ENCODE measurements at regions not wholly inside any gene's neighbourhood (a gene's known extent, or its start where the extent isn't known, plus 50 kb on each side); places are given as distances from the start of the nearest gene placed in this dataset.

DNA sequence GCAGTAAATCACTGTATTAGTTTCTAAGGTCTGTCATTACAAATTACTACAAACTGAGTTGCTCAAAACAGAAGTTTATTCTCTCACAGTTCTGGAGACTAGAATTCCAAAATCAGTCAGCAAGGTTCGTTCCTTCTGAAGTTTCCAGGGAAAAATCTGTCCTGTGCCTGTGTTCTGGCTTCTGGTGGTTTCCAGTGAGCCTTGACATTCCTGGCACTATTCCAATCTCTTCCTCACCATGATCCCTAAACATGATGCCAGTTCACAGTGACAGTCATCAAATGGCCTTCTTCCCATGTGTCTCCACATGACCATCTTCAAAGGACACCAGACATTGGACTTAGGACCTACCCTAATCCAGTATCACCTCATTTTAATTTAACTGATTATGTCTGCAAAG, 351.4 kb downstream of the PLK2 start:
- TF ChIP-seq, protein P1, sequence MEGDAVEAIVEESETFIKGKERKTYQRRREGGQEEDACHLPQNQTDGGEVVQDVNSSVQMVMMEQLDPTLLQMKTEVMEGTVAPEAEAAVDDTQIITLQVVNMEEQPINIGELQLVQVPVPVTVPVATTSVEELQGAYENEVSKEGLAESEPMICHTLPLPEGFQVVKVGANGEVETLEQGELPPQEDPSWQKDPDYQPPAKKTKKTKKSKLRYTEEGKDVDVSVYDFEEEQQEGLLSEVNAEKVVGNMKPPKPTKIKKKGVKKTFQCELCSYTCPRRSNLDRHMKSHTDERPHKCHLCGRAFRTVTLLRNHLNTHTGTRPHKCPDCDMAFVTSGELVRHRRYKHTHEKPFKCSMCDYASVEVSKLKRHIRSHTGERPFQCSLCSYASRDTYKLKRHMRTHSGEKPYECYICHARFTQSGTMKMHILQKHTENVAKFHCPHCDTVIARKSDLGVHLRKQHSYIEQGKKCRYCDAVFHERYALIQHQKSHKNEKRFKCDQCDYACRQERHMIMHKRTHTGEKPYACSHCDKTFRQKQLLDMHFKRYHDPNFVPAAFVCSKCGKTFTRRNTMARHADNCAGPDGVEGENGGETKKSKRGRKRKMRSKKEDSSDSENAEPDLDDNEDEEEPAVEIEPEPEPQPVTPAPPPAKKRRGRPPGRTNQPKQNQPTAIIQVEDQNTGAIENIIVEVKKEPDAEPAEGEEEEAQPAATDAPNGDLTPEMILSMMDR (IDR thresholded peaks at IDR 0.05; ENCODE audit: partially characterized antibody, unreplicated experiment) = no peak
- no peaks in the 10 kb centered on the region for H3K36me3 Mint-ChIP-seq (ENCODE audit: unreplicated experiment)
- no peak overlapping the region for H3K4me3 Mint-ChIP-seq (ENCODE audit: unreplicated experiment)
- H3K27ac Mint-ChIP-seq (ENCODE audit: unreplicated experiment) = no peak overlapping the region
- H3K4me1 Mint-ChIP-seq (ENCODE audit: low read depth, unreplicated experiment) = peaks cover 2% of the 10 kb centered on the region
- no peak for DNase-seq
- H3K9me3 Mint-ChIP-seq (ENCODE audit: unreplicated experiment) = peaks cover 3% of the 10 kb centered on the region
- no peaks in the 10 kb centered on the region for H3K27me3 Mint-ChIP-seq (ENCODE audit: unreplicated experiment)

DNA sequence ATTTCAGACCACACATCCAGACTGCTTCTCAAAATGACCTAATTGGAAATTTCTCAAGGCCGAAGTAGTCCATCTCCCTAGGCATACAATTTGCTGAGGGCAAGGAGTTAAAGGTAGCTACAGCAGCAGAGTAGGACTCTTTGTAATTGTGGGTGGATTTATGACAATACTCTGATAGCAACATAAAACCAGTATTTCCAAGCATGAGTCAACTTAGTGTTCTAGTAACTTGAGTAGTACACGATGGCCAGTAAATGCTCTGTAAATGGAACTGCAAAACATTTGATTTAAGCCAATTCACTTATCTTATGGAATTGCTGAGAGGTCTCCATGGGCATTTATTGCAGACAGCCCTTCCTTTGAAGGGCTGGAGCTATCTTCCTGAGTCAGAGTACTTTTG, 352.2 kb downstream of the PLK2 start:
- TF ChIP-seq, protein P1 (IDR thresholded peaks at IDR 0.05; ENCODE audit: partially characterized antibody, unreplicated experiment) = no peak
- Mint-ChIP-seq H3K36me3 (ENCODE audit: unreplicated experiment) (peaks cover 3% of the 10 kb centered on the region), H3K27ac (ENCODE audit: unreplicated experiment) (no peak overlapping the region), H3K4me1 (ENCODE audit: low read depth, unreplicated experiment) (peaks cover 2% of the 10 kb centered on the region), H3K27me3 (ENCODE audit: unreplicated experiment) (no peaks in the 10 kb centered on the region), H3K4me3 (ENCODE audit: unreplicated experiment) (no peak overlapping the region), H3K9me3 (ENCODE audit: unreplicated experiment) (peaks cover 3% of the 10 kb centered on the region)
- DNase-seq = no peak

DNA sequence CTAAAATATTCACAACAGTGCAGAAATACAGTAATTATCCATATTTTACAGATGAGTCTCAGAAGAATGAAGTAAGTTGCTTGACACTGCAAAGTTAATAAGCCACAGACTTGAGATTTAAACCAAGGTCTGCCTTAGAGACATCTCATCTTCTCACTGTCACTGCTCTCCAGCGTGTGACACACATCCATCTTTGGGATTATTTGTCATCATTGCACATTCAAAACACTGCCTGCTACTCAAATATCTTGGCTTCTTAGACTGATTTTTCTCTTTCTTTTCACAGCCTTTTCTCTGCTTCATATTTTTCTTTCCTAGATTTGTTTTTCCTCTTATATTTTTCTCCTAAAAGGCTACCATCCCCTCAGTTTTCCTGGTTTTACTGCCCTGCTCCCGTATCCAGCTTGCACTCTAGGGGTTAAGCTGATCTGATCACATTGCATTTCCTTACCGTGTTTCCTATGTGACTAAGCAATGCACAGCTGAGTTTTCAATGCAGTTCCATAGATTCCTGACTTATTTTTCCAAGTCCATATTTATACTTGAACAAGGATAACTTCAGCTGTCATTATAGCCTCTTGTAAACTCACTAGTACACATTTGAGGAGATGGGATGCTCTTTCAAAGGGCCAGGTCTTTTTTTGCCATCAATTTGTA, 353.0 kb downstream of the PLK2 start:
- Mint-ChIP-seq H3K36me3 (ENCODE audit: unreplicated experiment) (peaks cover 6% of the 10 kb centered on the region), H3K27ac (ENCODE audit: unreplicated experiment) (no peak overlapping the region), H3K9me3 (ENCODE audit: unreplicated experiment) (peaks cover 3% of the 10 kb centered on the region), H3K27me3 (ENCODE audit: unreplicated experiment) (no peaks in the 10 kb centered on the region), H3K4me1 (ENCODE audit: low read depth, unreplicated experiment) (peaks cover 2% of the 10 kb centered on the region), H3K4me3 (ENCODE audit: unreplicated experiment) (no peak overlapping the region)
- DNase-seq = no peak
- TF ChIP-seq, protein P1 (IDR thresholded peaks at IDR 0.05; ENCODE audit: partially characterized antibody, unreplicated experiment) = no peak

DNA sequence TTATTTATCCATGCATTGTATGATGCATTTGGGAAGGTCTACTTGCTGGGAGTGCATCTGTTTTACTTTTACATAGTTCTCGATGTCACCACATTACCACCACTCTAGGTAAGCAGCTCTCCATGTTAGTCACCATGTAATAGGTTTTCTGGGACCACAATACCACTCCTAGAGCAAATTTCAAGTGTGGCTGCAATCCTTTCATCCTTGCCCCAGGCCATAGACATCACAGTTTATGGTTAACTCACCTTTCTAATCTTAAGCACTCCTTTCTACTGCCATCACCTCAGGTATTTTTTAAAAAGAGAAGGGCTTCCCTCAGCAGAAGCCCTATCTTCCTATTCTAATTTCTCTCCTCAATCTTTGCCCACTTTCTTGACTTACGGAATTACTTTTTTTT, 354.1 kb downstream of the PLK2 start:
- H3K27me3 Mint-ChIP-seq (ENCODE audit: unreplicated experiment) = no peaks in the 10 kb centered on the region
- H3K4me1 Mint-ChIP-seq (ENCODE audit: low read depth, unreplicated experiment) = peaks cover 2% of the 10 kb centered on the region
- H3K36me3 Mint-ChIP-seq (ENCODE audit: unreplicated experiment) = peaks cover 6% of the 10 kb centered on the region
- TF ChIP-seq, protein P1 (IDR thresholded peaks at IDR 0.05; ENCODE audit: partially characterized antibody, unreplicated experiment) = no peak
- no peak overlapping the region for H3K27ac Mint-ChIP-seq (ENCODE audit: unreplicated experiment)
- no peak overlapping the region for H3K4me3 Mint-ChIP-seq (ENCODE audit: unreplicated experiment)
- no peak for DNase-seq
- H3K9me3 Mint-ChIP-seq (ENCODE audit: unreplicated experiment) = peaks cover 3% of the 10 kb centered on the region

DNA sequence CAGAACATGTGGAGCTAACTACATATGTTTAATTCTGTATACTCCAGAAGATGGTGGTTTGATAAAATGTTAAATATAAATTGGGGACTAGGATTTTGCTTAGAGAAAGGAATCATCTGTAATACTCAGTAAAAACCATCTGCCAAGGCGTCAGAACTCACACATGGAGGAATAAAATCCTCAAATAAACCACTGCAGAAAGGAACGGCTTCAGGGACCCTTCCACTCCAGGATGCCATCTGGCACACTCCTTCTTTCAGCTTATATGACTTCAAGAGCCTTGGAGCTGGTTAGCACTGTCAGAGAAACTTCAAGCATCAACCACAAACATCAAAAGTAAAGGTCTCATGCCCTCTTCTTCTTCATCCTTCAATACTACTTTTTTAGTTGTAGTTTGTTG, 360.6 kb downstream of the PLK2 start:
- TF ChIP-seq, protein P1 (IDR thresholded peaks at IDR 0.05; ENCODE audit: partially characterized antibody, unreplicated experiment) = no peak
- H3K4me3 Mint-ChIP-seq (ENCODE audit: unreplicated experiment) = no peak overlapping the region
- H3K4me1 Mint-ChIP-seq (ENCODE audit: low read depth, unreplicated experiment) = no peaks in the 10 kb centered on the region
- no peak overlapping the region for H3K27ac Mint-ChIP-seq (ENCODE audit: unreplicated experiment)
- no peak for DNase-seq
- H3K27me3 Mint-ChIP-seq (ENCODE audit: unreplicated experiment) = no peaks in the 10 kb centered on the region
- peaks cover 6% of the 10 kb centered on the region for H3K36me3 Mint-ChIP-seq (ENCODE audit: unreplicated experiment)
- peaks cover 3% of the 10 kb centered on the region for H3K9me3 Mint-ChIP-seq (ENCODE audit: unreplicated experiment)
